ENCODE measurements at regions not wholly inside any gene's neighbourhood (a gene's known extent, or its start where the extent isn't known, plus 50 kb on each side); places are given as distances from the start of the nearest gene placed in this dataset.

DNA sequence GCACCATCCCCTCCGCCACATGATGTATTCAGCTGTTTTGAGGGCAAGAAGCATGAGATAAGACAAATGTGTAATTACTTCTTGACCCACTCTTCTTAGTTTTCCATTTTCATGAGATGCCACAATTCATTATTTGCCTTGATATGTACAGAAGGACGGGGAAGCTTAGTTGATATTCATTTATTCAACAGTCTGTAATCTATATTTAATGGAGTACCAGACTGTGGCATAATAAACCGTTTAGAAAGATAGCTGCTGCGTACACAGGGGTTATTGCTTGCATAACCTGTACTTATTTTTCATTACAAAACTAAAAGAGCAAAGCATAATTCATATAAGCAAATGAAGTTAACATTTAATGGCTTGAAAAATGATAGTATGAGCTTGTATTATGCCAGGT lies 466.4 kb upstream of the GYPC start:
- H3K4me3 ChIP-seq (ENCODE audit: low read depth, low read length), result no peak overlapping the region
- TF ChIP-seq, protein P1, sequence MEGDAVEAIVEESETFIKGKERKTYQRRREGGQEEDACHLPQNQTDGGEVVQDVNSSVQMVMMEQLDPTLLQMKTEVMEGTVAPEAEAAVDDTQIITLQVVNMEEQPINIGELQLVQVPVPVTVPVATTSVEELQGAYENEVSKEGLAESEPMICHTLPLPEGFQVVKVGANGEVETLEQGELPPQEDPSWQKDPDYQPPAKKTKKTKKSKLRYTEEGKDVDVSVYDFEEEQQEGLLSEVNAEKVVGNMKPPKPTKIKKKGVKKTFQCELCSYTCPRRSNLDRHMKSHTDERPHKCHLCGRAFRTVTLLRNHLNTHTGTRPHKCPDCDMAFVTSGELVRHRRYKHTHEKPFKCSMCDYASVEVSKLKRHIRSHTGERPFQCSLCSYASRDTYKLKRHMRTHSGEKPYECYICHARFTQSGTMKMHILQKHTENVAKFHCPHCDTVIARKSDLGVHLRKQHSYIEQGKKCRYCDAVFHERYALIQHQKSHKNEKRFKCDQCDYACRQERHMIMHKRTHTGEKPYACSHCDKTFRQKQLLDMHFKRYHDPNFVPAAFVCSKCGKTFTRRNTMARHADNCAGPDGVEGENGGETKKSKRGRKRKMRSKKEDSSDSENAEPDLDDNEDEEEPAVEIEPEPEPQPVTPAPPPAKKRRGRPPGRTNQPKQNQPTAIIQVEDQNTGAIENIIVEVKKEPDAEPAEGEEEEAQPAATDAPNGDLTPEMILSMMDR (IDR thresholded peaks at IDR 0.05; ENCODE audit: borderline replicate concordance, insufficient read depth, low read depth, low read length), result no peak

DNA sequence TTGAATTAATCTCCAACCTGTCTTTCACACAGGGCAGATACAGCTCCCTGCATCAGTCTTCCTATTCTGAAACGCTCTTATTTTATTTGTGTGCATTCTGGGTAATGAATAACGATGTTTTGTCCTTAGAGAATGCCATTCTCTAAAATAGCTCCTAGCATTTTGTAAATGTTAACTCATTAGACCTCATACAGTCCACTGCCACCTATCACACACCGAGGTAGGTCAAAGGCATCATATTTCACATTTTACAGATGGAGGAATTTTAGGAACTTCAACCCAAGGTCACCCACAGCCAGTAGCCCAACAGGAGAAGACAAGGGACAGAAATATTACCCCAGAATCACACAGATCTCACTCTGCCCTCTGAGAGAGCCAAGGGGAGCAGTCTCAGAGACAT lies 455.4 kb upstream of the GYPC start:
- TF ChIP-seq, protein P1 (IDR thresholded peaks at IDR 0.05; ENCODE audit: borderline replicate concordance, insufficient read depth, low read depth, low read length), result no peak

DNA sequence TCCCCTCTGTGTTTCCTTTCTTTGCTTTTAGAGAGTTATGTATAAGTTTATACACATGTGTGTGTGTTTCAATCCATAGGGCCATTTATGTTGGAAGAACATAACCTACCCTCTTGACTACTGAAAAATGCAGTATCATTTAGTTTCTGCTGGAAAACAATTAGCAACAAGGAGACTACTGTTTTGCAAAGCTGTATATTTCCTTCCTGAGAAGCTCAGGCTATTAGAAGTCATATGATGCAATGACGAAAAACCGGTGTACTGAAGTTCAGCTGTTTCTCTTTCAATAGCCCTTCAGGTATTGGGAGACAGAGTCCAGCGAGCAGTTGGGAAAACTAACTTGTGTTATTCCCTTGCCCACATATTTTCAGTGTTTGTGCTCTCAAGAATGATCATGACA lies 447.7 kb upstream of the GYPC start:
- no peak overlapping the region for H3K4me3 ChIP-seq (ENCODE audit: low read depth, low read length)
- TF ChIP-seq, protein P1 (IDR thresholded peaks at IDR 0.05; ENCODE audit: borderline replicate concordance, insufficient read depth, low read depth, low read length), result no peak

More for the DNA sequence above, 455.4 kb upstream of the GYPC start:
- no peak overlapping the region for H3K4me3 ChIP-seq (ENCODE audit: low read depth, low read length)

DNA sequence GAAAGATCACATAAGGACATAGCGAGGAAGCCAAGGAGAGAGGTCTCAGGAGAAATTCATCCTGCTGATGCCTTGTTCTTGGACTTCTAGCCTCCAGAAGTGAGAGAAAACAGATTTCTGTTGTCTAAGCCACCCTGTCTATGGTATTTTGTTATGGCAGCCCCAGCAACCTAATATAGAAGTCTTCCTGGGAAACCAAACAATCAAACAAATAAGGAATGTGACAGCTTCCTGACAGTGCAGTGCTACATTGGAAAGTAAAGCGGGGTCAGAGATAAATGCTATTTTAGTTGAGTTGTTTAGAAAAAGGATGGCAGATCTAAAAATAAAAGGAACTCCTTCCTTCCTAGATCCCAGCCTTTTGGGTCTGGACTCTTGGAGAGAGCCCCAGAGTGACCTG lies 443.2 kb upstream of the GYPC start:
- H3K4me3 ChIP-seq (ENCODE audit: low read depth, low read length), result no peak overlapping the region

DNA sequence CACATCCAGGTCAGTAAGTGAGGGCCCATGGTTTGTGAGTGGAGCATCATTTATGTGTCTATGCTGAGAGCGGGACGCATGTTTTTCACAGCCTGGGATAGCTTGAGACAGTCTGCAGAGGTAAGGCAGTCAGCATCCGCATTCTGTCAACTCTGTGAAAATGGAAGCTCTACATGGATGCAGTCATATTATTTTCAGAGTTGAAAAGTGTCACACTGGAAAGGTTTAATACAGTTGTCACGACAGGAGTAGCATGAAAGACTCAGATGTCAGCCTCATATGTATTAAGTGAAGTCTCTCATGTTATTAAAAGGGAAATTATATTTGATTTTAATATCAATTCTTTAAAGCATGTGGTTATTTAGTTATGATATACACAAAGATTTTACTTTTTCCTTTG lies 436.9 kb upstream of the GYPC start:
- H3K4me3 ChIP-seq (ENCODE audit: low read depth, low read length), result no peak overlapping the region
- TF ChIP-seq, protein P1 (IDR thresholded peaks at IDR 0.05; ENCODE audit: borderline replicate concordance, insufficient read depth, low read depth, low read length), result no peak

More for the DNA sequence above, 443.2 kb upstream of the GYPC start:
- TF ChIP-seq, protein P1 (IDR thresholded peaks at IDR 0.05; ENCODE audit: borderline replicate concordance, insufficient read depth, low read depth, low read length), result no peak

DNA sequence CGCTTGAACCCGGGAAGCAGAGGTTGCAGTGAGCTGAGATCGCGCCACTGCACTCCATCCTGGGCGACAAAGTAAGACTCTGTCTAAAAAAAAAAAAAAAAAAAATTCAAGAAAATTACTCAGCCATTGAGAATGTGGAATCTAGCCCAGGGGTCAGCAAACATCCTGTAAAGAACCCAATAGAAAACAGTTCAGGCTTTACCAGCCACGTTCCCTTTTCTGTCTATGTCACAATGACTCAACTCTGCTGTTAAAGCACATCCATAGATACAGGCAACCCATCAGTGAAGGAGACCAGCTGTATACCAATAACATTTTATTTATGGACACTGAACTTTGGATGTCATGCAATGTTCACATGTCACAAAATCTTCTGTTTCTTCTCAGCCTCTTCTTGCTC lies 435.6 kb upstream of the GYPC start:
- no peak overlapping the region for H3K4me3 ChIP-seq (ENCODE audit: low read depth, low read length)
- TF ChIP-seq, protein P1 (IDR thresholded peaks at IDR 0.05; ENCODE audit: borderline replicate concordance, insufficient read depth, low read depth, low read length), result no peak

DNA sequence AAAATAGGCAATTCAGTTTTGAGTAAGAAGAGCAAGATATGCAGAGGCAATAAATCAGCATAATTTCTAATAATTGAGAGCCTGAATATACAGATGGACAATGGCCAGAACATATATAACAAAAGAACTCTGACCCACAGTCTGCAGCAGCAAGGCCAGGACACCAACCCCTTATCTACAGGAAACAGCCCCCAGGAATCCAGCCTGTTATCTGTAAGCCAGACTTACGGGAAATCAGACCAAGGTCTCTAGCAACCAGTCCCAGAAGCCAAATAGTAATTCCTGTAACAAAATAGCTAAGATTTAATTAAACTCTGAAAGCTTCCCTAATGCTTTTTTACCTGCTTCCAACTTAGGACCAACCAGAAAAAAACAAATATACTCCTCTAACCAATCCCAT lies 434.5 kb upstream of the GYPC start:
- TF ChIP-seq, protein P1 (IDR thresholded peaks at IDR 0.05; ENCODE audit: borderline replicate concordance, insufficient read depth, low read depth, low read length), result no peak
- no peak overlapping the region for H3K4me3 ChIP-seq (ENCODE audit: low read depth, low read length)
